Sigmoid colon (tissue), 6 donors: ENCODE measurements at regions not wholly inside any gene's neighbourhood (a gene's known extent, or its start where the extent isn't known, plus 50 kb on each side); places are given as distances from the start of the nearest gene placed in this dataset.

Experiments
- DNase-seq: peaks from one replicate; pipeline ENCODE4 v3.0.0-alpha.2; 2019
- H3K27ac ChIP-seq, 4 donors: fragments of 200-600 bp; sonication (generic); one replicate each; pipeline ENCODE4 v1.5.1; 2016 to 2019; ENCODE audit warnings: mild to moderate bottlenecking in 1 of 4
- H3K27me3 ChIP-seq, 3 donors: fragments of 200-600 bp; sonication (generic); one replicate each; pipeline ENCODE4 v1.5.1; 2019; ENCODE audit warnings: mild to moderate bottlenecking in 1 of 3
- H3K36me3 ChIP-seq, 4 donors: fragments of 200-600 bp; sonication (generic); one replicate each; pipeline ENCODE4 v1.5.1; 2016 to 2019
- H3K4me1 ChIP-seq, 4 donors: fragments of 200-600 bp; sonication (generic); one replicate each; pipeline ENCODE4 v1.5.1; 2017 to 2019
- H3K4me3 ChIP-seq, 4 donors: fragments of 200-600 bp; sonication (generic); one replicate each; pipeline ENCODE4 v1.5.1; 2017 to 2019; ENCODE audit warnings: mild to moderate bottlenecking in 2 of 4, moderate library complexity in 1 of 4
- H3K9me3 ChIP-seq, 4 donors: fragments of 200-600 bp in 3 of 4; sonication (generic) in 3 of 4; one replicate each; pipeline versions ENCODE4 v1.5.1 to v1.6.1; 2013 to 2019
- CTCF ChIP-seq, 4 experiments: fragments of 450-650 bp in 3 of 4; fragments of 200-600 bp in 1 of 4; IDR thresholded peaks; one replicate each; pipeline ENCODE4 v1.5.1; 2016 to 2019; ENCODE audit warnings: antibody characterized with exemption in 4 of 4, mild to moderate bottlenecking in 3 of 4, moderate library complexity in 2 of 4
- EP300 ChIP-seq, 4 donors: sonication (generic); formaldehyde crosslinking; IDR thresholded peaks; one replicate each; pipeline ENCODE4 v1.6.1; 2017; ENCODE audit warnings: antibody characterized with exemption in 4 of 4
- POLR2A ChIP-seq, 2 donors: fragments of 450-650 bp; IDR thresholded peaks; one replicate each; pipeline ENCODE4 v1.6.1; 2016; ENCODE audit warnings: antibody characterized with exemption in 2 of 2, mild to moderate bottlenecking in 2 of 2, moderate library complexity in 2 of 2
- POLR2AphosphoS5 ChIP-seq, 4 donors: sonication (generic); formaldehyde crosslinking; IDR thresholded peaks; one replicate each; pipeline ENCODE4 v1.6.1; 2017; ENCODE audit warnings: antibody characterized with exemption in 4 of 4
- WGBS, 2 donors: extraction: QIAGEN DNeasy Blood & Tissue Kit; methylation state at CpG; one replicate each; pipeline ENCODE4 v1.1.7; 2013; 5-methylcytosine and 5-hydroxymethylcytosine counted together
- intact Hi-C: fragments of 100-400 bp; cut with DNase I; formaldehyde crosslinking; loops from one replicate; pipeline ENCODE4 v1.15.1; 2023
- donor health status: healthy with polysubstance abuse.
- donor health status: healthy.

- no peak for TF ChIP-seq CTCF (IDR thresholded peaks at IDR 0.05)
- no peak for TF ChIP-seq EP300 (IDR thresholded peaks at IDR 0.05)
- TF ChIP-seq POLR2A (IDR thresholded peaks at IDR 0.05) = no peak
- TF ChIP-seq POLR2AphosphoS5 (IDR thresholded peaks at IDR 0.05) = no peak
- Histone ChIP-seq H3K4me3 (no peak overlapping the region), H3K27me3 (no peaks in the 10 kb centered on the region), H3K4me1 (no peaks in the 10 kb centered on the region), H3K9me3 (peaks cover 0 to 6% (median 0%) of the 10 kb centered on the region in 4 donors), H3K27ac (no peak overlapping the region), H3K36me3 (no peaks in the 10 kb centered on the region)
- DNase-seq = no peak
- intact Hi-C loops = no loop called here
- WGBS, 2 donors = 83 to 88% methylated on average over 4 of the region's 4 CpGs
Measured at GRCh38 chr12:125954362-125954761, 889.1 kb downstream of the AACS start.

- Histone ChIP-seq H3K4me1 (no peaks in the 10 kb centered on the region), H3K4me3 (no peak overlapping the region), H3K27ac (no peak overlapping the region), H3K9me3 (peaks cover 0 to 13% (median 0%) of the 10 kb centered on the region in 4 donors), H3K36me3 (no peaks in the 10 kb centered on the region), H3K27me3 (no peaks in the 10 kb centered on the region)
- TF ChIP-seq CTCF (IDR thresholded peaks at IDR 0.05) = no peak
- no peak for TF ChIP-seq POLR2AphosphoS5 (IDR thresholded peaks at IDR 0.05)
- no peak for TF ChIP-seq EP300 (IDR thresholded peaks at IDR 0.05)
- intact Hi-C loops = no loop called here
- 79 to 81% methylated on average over 7 of the region's 7 CpGs for WGBS, 2 donors
- DNase-seq = no peak
Measured at GRCh38 chr12:125956186-125956585, 891.0 kb downstream of the AACS start.

- no peak for DNase-seq
Measured at GRCh38 chr12:125966641-125967040, 901.4 kb downstream of the AACS start.

GRCh38 chr12:125968413-125968812 lies 903.2 kb downstream of the AACS start:
- Histone ChIP-seq H3K27ac (no peak overlapping the region), H3K4me1 (no peaks in the 10 kb centered on the region), H3K4me3 (no peak overlapping the region), H3K9me3 (no peaks in the 10 kb centered on the region), H3K36me3 (no peaks in the 10 kb centered on the region), H3K27me3 (peaks cover 0 to 7% (median 0%) of the 10 kb centered on the region in 3 donors)
- intact Hi-C loops = no loop called here
- DNase-seq = no peak
- no peak for TF ChIP-seq POLR2AphosphoS5 (IDR thresholded peaks at IDR 0.05)
- no peak for TF ChIP-seq POLR2A (IDR thresholded peaks at IDR 0.05)
- TF ChIP-seq CTCF (IDR thresholded peaks at IDR 0.05) = no peak
- TF ChIP-seq EP300 (IDR thresholded peaks at IDR 0.05) = no peak
- 72 to 75% methylated on average over 2 of the region's 2 CpGs for whole genome bisulfite sequencing, 2 donors

More at GRCh38 chr12:125966641-125967040, 901.4 kb downstream of the AACS start:
- H3K36me3 ChIP-seq = no peaks in the 10 kb centered on the region
- peaks cover 0 to 4% (median 0%) of the 10 kb centered on the region in 4 donors for H3K9me3 ChIP-seq
- TF ChIP-seq CTCF (IDR thresholded peaks at IDR 0.05) (no peak), POLR2A (IDR thresholded peaks at IDR 0.05) (no peak), POLR2AphosphoS5 (IDR thresholded peaks at IDR 0.05) (no peak), EP300 (IDR thresholded peaks at IDR 0.05) (no peak)
- no peak overlapping the region for H3K4me3 ChIP-seq
- H3K27ac ChIP-seq = no peak overlapping the region
- intact Hi-C loops = no loop called here
- H3K4me1 ChIP-seq = no peaks in the 10 kb centered on the region
- peaks cover 0 to 7% (median 0%) of the 10 kb centered on the region in 3 donors for H3K27me3 ChIP-seq
- 81 to 89% methylated on average over 7 of the region's 7 CpGs for WGBS, 2 donors

- Histone ChIP-seq H3K4me3 (no peak overlapping the region), H3K9me3 (no peaks in the 10 kb centered on the region), H3K36me3 (no peaks in the 10 kb centered on the region), H3K27me3 (peaks cover 0 to 7% (median 0%) of the 10 kb centered on the region in 3 donors), H3K27ac (no peak overlapping the region), H3K4me1 (no peaks in the 10 kb centered on the region)
- TF ChIP-seq POLR2AphosphoS5 (IDR thresholded peaks at IDR 0.05) (no peak), CTCF (IDR thresholded peaks at IDR 0.05) (no peak), EP300 (IDR thresholded peaks at IDR 0.05) (no peak), POLR2A (IDR thresholded peaks at IDR 0.05) (no peak)
- intact Hi-C loops = loop anchor here (10.0 kb wide), 1 partner anchor 287 kb away; no protein-coding TSS in a partner anchor
- no peak for DNase-seq
- 85 to 88% methylated on average over 3 of the region's 3 CpGs for WGBS, 2 donors
Measured at GRCh38 chr12:125971981-125972380, 906.7 kb downstream of the AACS start.
